ENCODE measurements at regions not wholly inside any gene's neighbourhood (a gene's known extent, or its start where the extent isn't known, plus 50 kb on each side); places are given as distances from the start of the nearest gene placed in this dataset.

- Histone ChIP-seq H3K36me3 (no peaks in the 10 kb centered on the region), H3K9me3 (no peaks in the 10 kb centered on the region), H3K27me3 (no peaks in the 10 kb centered on the region), H3K4me3 (no peak overlapping the region), H3K9ac (ENCODE audit: low read depth in 2 of 2, low read length in 2 of 2) (no peak overlapping the region), H3K27ac (no peak overlapping the region), H3K4me1 (no peaks in the 10 kb centered on the region)
- DNase-seq = no peak
- TF ChIP-seq CTCF (IDR thresholded peaks at IDR 0.05) = no peak
- intact Hi-C loops (cut with DNase I) = no loop called here
Observed at GRCh38 chr16:26530584-26531289, 536.0 kb upstream of the C16orf82 start.

GRCh38 chr16:26531290-26531730 lies 535.4 kb upstream of the C16orf82 start:
- H3K36me3 ChIP-seq = no peaks in the 10 kb centered on the region
- no peak for TF ChIP-seq CTCF (IDR thresholded peaks at IDR 0.05)

GRCh38 chr16:26532456-26532855 lies 534.3 kb upstream of the C16orf82 start:
- no peak overlapping the region for H3K27ac ChIP-seq
- TF ChIP-seq CTCF (IDR thresholded peaks at IDR 0.05) = no peak

More at GRCh38 chr16:26531290-26531730, 535.4 kb upstream of the C16orf82 start:
- intact Hi-C loops (cut with DNase I) = no loop called here
- Histone ChIP-seq H3K4me1 (no peaks in the 10 kb centered on the region), H3K4me3 (no peak overlapping the region), H3K9me3 (no peaks in the 10 kb centered on the region), H3K27ac (no peak overlapping the region), H3K9ac (ENCODE audit: low read depth in 2 of 2, low read length in 2 of 2) (no peak overlapping the region), H3K27me3 (no peaks in the 10 kb centered on the region)
- no peak for DNase-seq

GRCh38 chr16:26542198-26542597 lies 524.5 kb upstream of the C16orf82 start:
- TF ChIP-seq CTCF (IDR thresholded peaks at IDR 0.05) = no peak
- H3K4me3 ChIP-seq = no peak overlapping the region
- no peaks in the 10 kb centered on the region for H3K9me3 ChIP-seq
- no peak overlapping the region for H3K9ac ChIP-seq (ENCODE audit: low read depth in 2 of 2, low read length in 2 of 2)
- no peak overlapping the region for H3K27ac ChIP-seq
- intact Hi-C loops (cut with DNase I) = no loop called here
- no peaks in the 10 kb centered on the region for H3K4me1 ChIP-seq
- H3K36me3 ChIP-seq = no peaks in the 10 kb centered on the region
- no peak for DNase-seq
- no peaks in the 10 kb centered on the region for H3K27me3 ChIP-seq

More at GRCh38 chr16:26532456-26532855, 534.3 kb upstream of the C16orf82 start:
- no peak overlapping the region for H3K4me3 ChIP-seq
- DNase-seq = no peak
- no peaks in the 10 kb centered on the region for H3K36me3 ChIP-seq
- no peak overlapping the region for H3K9ac ChIP-seq (ENCODE audit: low read depth in 2 of 2, low read length in 2 of 2)
- H3K4me1 ChIP-seq = no peaks in the 10 kb centered on the region
- no peaks in the 10 kb centered on the region for H3K27me3 ChIP-seq
- no peaks in the 10 kb centered on the region for H3K9me3 ChIP-seq
- intact Hi-C loops (cut with DNase I) = no loop called here

GRCh38 chr16:26546573-26546972 lies 520.2 kb upstream of the C16orf82 start:
- Histone ChIP-seq H3K27me3 (no peaks in the 10 kb centered on the region), H3K4me1 (no peaks in the 10 kb centered on the region), H3K36me3 (no peaks in the 10 kb centered on the region), H3K4me3 (no peak overlapping the region), H3K27ac (no peak overlapping the region), H3K9ac (ENCODE audit: low read depth in 2 of 2, low read length in 2 of 2) (no peak overlapping the region), H3K9me3 (no peaks in the 10 kb centered on the region)
- DNase-seq = no peak
- intact Hi-C loops (cut with DNase I) = no loop called here
- no peak for TF ChIP-seq CTCF (IDR thresholded peaks at IDR 0.05)
